ENCODE measurements at regions not wholly inside any gene's neighbourhood (a gene's known extent, or its start where the extent isn't known, plus 50 kb on each side); places are given as distances from the start of the nearest gene placed in this dataset.

DNA sequence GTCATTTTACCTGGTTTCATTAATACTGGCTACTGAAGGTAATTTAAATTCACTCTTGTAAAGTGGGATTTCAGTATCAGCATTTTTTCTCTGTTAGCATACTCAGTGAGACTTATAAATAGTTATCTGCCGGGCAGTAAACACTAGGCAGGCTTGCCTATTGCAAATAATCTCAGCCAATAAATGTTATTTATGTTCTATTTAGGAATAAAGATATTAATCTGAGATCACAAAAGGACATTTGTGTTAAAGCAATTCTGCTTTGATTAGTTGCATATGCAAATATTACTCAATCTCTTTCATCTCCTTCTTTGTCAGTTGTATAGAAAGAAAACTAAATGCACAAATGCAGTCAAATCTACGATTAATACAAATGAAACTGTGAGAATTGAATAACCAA is 827.8 kb downstream of the TLE4 start:
- TF ChIP-seq, protein P1, sequence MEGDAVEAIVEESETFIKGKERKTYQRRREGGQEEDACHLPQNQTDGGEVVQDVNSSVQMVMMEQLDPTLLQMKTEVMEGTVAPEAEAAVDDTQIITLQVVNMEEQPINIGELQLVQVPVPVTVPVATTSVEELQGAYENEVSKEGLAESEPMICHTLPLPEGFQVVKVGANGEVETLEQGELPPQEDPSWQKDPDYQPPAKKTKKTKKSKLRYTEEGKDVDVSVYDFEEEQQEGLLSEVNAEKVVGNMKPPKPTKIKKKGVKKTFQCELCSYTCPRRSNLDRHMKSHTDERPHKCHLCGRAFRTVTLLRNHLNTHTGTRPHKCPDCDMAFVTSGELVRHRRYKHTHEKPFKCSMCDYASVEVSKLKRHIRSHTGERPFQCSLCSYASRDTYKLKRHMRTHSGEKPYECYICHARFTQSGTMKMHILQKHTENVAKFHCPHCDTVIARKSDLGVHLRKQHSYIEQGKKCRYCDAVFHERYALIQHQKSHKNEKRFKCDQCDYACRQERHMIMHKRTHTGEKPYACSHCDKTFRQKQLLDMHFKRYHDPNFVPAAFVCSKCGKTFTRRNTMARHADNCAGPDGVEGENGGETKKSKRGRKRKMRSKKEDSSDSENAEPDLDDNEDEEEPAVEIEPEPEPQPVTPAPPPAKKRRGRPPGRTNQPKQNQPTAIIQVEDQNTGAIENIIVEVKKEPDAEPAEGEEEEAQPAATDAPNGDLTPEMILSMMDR (IDR thresholded peaks at IDR 0.05; ENCODE audit: insufficient read depth, low read length, poor library complexity, severe bottlenecking) = no peak
- no peak for TF ChIP-seq EZH2phosphoT487 (conservative IDR thresholded peaks at IDR 0.05; ENCODE audit: low read length)
